PC-9 (cell line): ENCODE measurements at regions not wholly inside any gene's neighbourhood (a gene's known extent, or its start where the extent isn't known, plus 50 kb on each side); places are given as distances from the start of the nearest gene placed in this dataset.

Experiments used
- EZH2 ChIP-seq: fragments of 200-600 bp; sonication (generic); IDR thresholded peaks from 2 replicates; pipeline ENCODE4 v1.8.0; 2017; ENCODE audit warnings: antibody characterized with exemption, low read depth
- TF ChIP-seq, protein P1 (sequence below): fragments of 200-600 bp; sonication (generic); conservative IDR thresholded peaks from 2 replicates; pipeline ENCODE4 v1.6.1; 2017; ENCODE audit warnings: mixed run types, antibody characterized with exemption, mild to moderate bottlenecking, moderate library complexity

GRCh38 chr16:6032438-6032837 lies 934.8 kb upstream of the EEF2KMT start:
- TF ChIP-seq, protein P1, sequence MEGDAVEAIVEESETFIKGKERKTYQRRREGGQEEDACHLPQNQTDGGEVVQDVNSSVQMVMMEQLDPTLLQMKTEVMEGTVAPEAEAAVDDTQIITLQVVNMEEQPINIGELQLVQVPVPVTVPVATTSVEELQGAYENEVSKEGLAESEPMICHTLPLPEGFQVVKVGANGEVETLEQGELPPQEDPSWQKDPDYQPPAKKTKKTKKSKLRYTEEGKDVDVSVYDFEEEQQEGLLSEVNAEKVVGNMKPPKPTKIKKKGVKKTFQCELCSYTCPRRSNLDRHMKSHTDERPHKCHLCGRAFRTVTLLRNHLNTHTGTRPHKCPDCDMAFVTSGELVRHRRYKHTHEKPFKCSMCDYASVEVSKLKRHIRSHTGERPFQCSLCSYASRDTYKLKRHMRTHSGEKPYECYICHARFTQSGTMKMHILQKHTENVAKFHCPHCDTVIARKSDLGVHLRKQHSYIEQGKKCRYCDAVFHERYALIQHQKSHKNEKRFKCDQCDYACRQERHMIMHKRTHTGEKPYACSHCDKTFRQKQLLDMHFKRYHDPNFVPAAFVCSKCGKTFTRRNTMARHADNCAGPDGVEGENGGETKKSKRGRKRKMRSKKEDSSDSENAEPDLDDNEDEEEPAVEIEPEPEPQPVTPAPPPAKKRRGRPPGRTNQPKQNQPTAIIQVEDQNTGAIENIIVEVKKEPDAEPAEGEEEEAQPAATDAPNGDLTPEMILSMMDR = no peak
- no peak for TF ChIP-seq EZH2
